HG03095 (cell line): ENCODE measurements at regions not wholly inside any gene's neighbourhood (a gene's known extent, or its start where the extent isn't known, plus 50 kb on each side); places are given as distances from the start of the nearest gene placed in this dataset.

Source experiments
- ATAC-seq: cut with Tn5 transposase; IDR thresholded peaks from one replicate; pipeline ENCODE4 v1.9.1; 2021; ENCODE audit warnings: moderate library complexity; ENCODE audit not compliant: unreplicated experiment

- no peak for ATAC-seq
These were observed 849.1 kb upstream of the SALL3 start for GRCh38 chr18:78130232-78131195.

GRCh38 chr18:78133729-78134128, 845.9 kb upstream of the SALL3 start:
- no peak for ATAC-seq

GRCh38 chr18:78136986-78137385, 842.6 kb upstream of the SALL3 start:
- ATAC-seq: no peak

GRCh38 chr18:78138983-78139496, 840.6 kb upstream of the SALL3 start:
- ATAC-seq: no peak

GRCh38 chr18:78140294-78140693, 839.3 kb upstream of the SALL3 start:
- no peak for ATAC-seq

GRCh38 chr18:78144669-78145068, 834.9 kb upstream of the SALL3 start:
- ATAC-seq: no peak

GRCh38 chr18:78145096-78145495, 834.5 kb upstream of the SALL3 start:
- no peak for ATAC-seq

GRCh38 chr18:78146136-78147085, 833.2 kb upstream of the SALL3 start:
- ATAC-seq: no peak

GRCh38 chr18:78150590-78150989, 829.0 kb upstream of the SALL3 start:
- no peak for ATAC-seq

- no peak for ATAC-seq
These were observed 828.4 kb upstream of the SALL3 start for GRCh38 chr18:78151234-78151633.

GRCh38 chr18:78151948-78152725, 827.5 kb upstream of the SALL3 start:
- ATAC-seq: no peak

GRCh38 chr18:78153362-78153761, 826.3 kb upstream of the SALL3 start:
- ATAC-seq: no peak

GRCh38 chr18:78154444-78154843, 825.2 kb upstream of the SALL3 start:
- ATAC-seq: no peak

- ATAC-seq: no peak
These were observed 824.8 kb upstream of the SALL3 start for GRCh38 chr18:78154853-78155252.

GRCh38 chr18:78156466-78156865, 823.2 kb upstream of the SALL3 start:
- ATAC-seq: no peak

- no peak for ATAC-seq
These were observed 820.7 kb upstream of the SALL3 start for GRCh38 chr18:78158943-78159342.

- ATAC-seq: no peak
These were observed 820.2 kb upstream of the SALL3 start for GRCh38 chr18:78159397-78159796.

GRCh38 chr18:78160961-78161656, 818.5 kb upstream of the SALL3 start:
- no peak for ATAC-seq

- ATAC-seq: no peak
These were observed 814.1 kb upstream of the SALL3 start for GRCh38 chr18:78165525-78165924.

- no peak for ATAC-seq
These were observed 811.1 kb upstream of the SALL3 start for GRCh38 chr18:78168526-78168925.
